Kidney glomerular epithelial cell (primary cell): ENCODE measurements at regions not wholly inside any gene's neighbourhood (a gene's known extent, or its start where the extent isn't known, plus 50 kb on each side); places are given as distances from the start of the nearest gene placed in this dataset.
"Not testable (repeated sequence)": the region's sequence is repeated elsewhere in the genome, so short reads cannot be mapped to it uniquely, and the experiment has no call there.

ENCODE experiments used
- DNase-seq: peaks from one replicate; lab custom pipeline; 2025; lab: John Stamatoyannopoulos, UW

- DNase-seq, result no peak
Measured at GRCh38 chr2:154507186-154507585, 191.3 kb upstream of the KCNJ3 start.

GRCh38 chr2:154518872-154519271 is 179.6 kb upstream of the KCNJ3 start:
- no peak for DNase-seq

GRCh38 chr2:154520951-154521350 is 177.5 kb upstream of the KCNJ3 start:
- not testable (repeated sequence) for DNase-seq

GRCh38 chr2:154526234-154526633 is 172.3 kb upstream of the KCNJ3 start:
- no peak for DNase-seq

- DNase-seq, result no peak
Measured at GRCh38 chr2:154527962-154528361, 170.5 kb upstream of the KCNJ3 start.

- no peak for DNase-seq
Measured at GRCh38 chr2:154532004-154532403, 166.5 kb upstream of the KCNJ3 start.

- DNase-seq, result no peak
Measured at GRCh38 chr2:154532763-154533162, 165.7 kb upstream of the KCNJ3 start.

- no peak for DNase-seq
Measured at GRCh38 chr2:154533300-154533940, 165.1 kb upstream of the KCNJ3 start.

GRCh38 chr2:154537024-154537423 is 161.5 kb upstream of the KCNJ3 start:
- no peak for DNase-seq

- DNase-seq, result no peak
Measured at GRCh38 chr2:154537843-154538450, 160.5 kb upstream of the KCNJ3 start.

- DNase-seq, result no peak
Measured at GRCh38 chr2:154546341-154546740, 152.2 kb upstream of the KCNJ3 start.

GRCh38 chr2:154549869-154550268 is 148.6 kb upstream of the KCNJ3 start:
- DNase-seq, result no peak

GRCh38 chr2:154551649-154552048 is 146.8 kb upstream of the KCNJ3 start:
- no peak for DNase-seq

- no peak for DNase-seq
Measured at GRCh38 chr2:154554046-154554445, 144.4 kb upstream of the KCNJ3 start.

GRCh38 chr2:154555710-154556109 is 142.8 kb upstream of the KCNJ3 start:
- no peak for DNase-seq

GRCh38 chr2:154556146-154556545 is 142.3 kb upstream of the KCNJ3 start:
- no peak for DNase-seq

GRCh38 chr2:154556607-154557006 is 141.9 kb upstream of the KCNJ3 start:
- no peak for DNase-seq

- DNase-seq, result no peak
Measured at GRCh38 chr2:154557906-154558305, 140.6 kb upstream of the KCNJ3 start.

GRCh38 chr2:154565433-154565832 is 133.1 kb upstream of the KCNJ3 start:
- no peak for DNase-seq

GRCh38 chr2:154568413-154568812 is 130.1 kb upstream of the KCNJ3 start:
- DNase-seq, result no peak

- no peak for DNase-seq
Measured at GRCh38 chr2:154570501-154570900, 128.0 kb upstream of the KCNJ3 start.

- not testable (repeated sequence) for DNase-seq
Measured at GRCh38 chr2:154576699-154577098, 121.8 kb upstream of the KCNJ3 start.

GRCh38 chr2:154577390-154577789 is 121.1 kb upstream of the KCNJ3 start:
- DNase-seq, result no peak

- DNase-seq, result no peak
Measured at GRCh38 chr2:154580767-154581166, 117.7 kb upstream of the KCNJ3 start.
